Osteocyte (in vitro differentiated cells): ENCODE measurements at regions not wholly inside any gene's neighbourhood (a gene's known extent, or its start where the extent isn't known, plus 50 kb on each side); places are given as distances from the start of the nearest gene placed in this dataset.

ENCODE experiments used
- DNase-seq: peaks from one replicate; pipeline ENCODE4 v3.0.0; 2021; ENCODE audit warnings: mixed read lengths; ENCODE audit not compliant: unreplicated experiment; ENCODE audit errors: extremely low spot score
- H3K27ac Mint-ChIP-seq: one replicate; pipeline ENCODE4 v1.8.0; 2021; ENCODE audit warnings: mild to moderate bottlenecking, mixed read lengths; ENCODE audit not compliant: unreplicated experiment
- H3K27me3 Mint-ChIP-seq: one replicate; pipeline ENCODE4 v1.8.0; 2021; ENCODE audit warnings: mixed read lengths; ENCODE audit not compliant: unreplicated experiment
- H3K36me3 Mint-ChIP-seq: one replicate; pipeline ENCODE4 v1.8.0; 2021; ENCODE audit warnings: mixed read lengths; ENCODE audit not compliant: unreplicated experiment
- H3K4me1 Mint-ChIP-seq: one replicate; pipeline ENCODE4 v1.8.0; 2021; ENCODE audit warnings: mixed read lengths; ENCODE audit not compliant: unreplicated experiment
- H3K4me3 Mint-ChIP-seq: one replicate; pipeline ENCODE4 v1.8.0; 2021; ENCODE audit warnings: mild to moderate bottlenecking, moderate library complexity, mixed read lengths; ENCODE audit not compliant: unreplicated experiment
- H3K9me3 Mint-ChIP-seq: one replicate; pipeline ENCODE4 v1.8.0; 2021; ENCODE audit warnings: mixed read lengths; ENCODE audit not compliant: unreplicated experiment
- CTCF ChIP-seq: fragments of 200-600 bp; sonication (generic); IDR thresholded peaks from 2 replicates; pipeline ENCODE4 v1.5.0; 2021; ENCODE audit warnings: antibody characterized with exemption, mild to moderate bottlenecking, moderate library complexity

DNA sequence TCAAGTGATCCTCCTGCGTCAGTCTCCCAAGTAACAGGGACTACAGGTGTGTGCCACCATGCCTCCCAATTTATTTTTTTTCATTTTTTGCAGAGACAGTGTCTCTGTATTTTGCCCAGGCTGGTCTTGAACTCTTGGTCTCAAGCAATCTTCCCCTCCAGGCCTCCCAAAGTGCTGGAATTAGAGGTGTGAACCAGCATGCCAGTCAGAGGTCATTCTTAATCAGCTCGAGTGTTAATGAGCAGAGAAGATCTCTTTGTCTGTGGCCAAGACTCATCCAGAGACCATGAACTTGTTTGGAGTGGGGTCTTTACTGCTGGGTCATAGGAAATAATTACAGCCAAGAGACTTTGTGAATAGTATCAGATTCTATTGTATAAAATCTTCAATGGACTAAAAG, 99.2 kb upstream of the AP1S2 start:
- peaks cover 6% of the 10 kb centered on the region for H3K4me1 Mint-ChIP-seq
- no peak overlapping the region for H3K4me3 Mint-ChIP-seq

GRCh38 chrX:15952212-15952611, 97.6 kb upstream of the AP1S2 start:
- DNase-seq: no peak
- peaks cover 17% of the 10 kb centered on the region for H3K4me1 Mint-ChIP-seq
- no peaks in the 10 kb centered on the region for H3K27me3 Mint-ChIP-seq
- no peak overlapping the region for H3K4me3 Mint-ChIP-seq
- no peaks in the 10 kb centered on the region for H3K9me3 Mint-ChIP-seq
- no peak overlapping the region for H3K27ac Mint-ChIP-seq
- TF ChIP-seq CTCF: no peak
- H3K36me3 Mint-ChIP-seq: no peaks in the 10 kb centered on the region

More for the DNA sequence above, 99.2 kb upstream of the AP1S2 start:
- H3K27me3 Mint-ChIP-seq: no peaks in the 10 kb centered on the region
- no peak overlapping the region for H3K27ac Mint-ChIP-seq
- no peaks in the 10 kb centered on the region for H3K9me3 Mint-ChIP-seq
- H3K36me3 Mint-ChIP-seq: no peaks in the 10 kb centered on the region
- TF ChIP-seq CTCF: no peak
- no peak for DNase-seq

GRCh38 chrX:15948318-15948660, 93.7 kb upstream of the AP1S2 start:
- TF ChIP-seq CTCF: no peak
- no peaks in the 10 kb centered on the region for H3K36me3 Mint-ChIP-seq
- H3K27me3 Mint-ChIP-seq: no peaks in the 10 kb centered on the region
- H3K9me3 Mint-ChIP-seq: no peaks in the 10 kb centered on the region
- no peak overlapping the region for H3K4me3 Mint-ChIP-seq
- H3K4me1 Mint-ChIP-seq: peaks cover 25% of the 10 kb centered on the region
- DNase-seq: no peak
- no peak overlapping the region for H3K27ac Mint-ChIP-seq

DNA sequence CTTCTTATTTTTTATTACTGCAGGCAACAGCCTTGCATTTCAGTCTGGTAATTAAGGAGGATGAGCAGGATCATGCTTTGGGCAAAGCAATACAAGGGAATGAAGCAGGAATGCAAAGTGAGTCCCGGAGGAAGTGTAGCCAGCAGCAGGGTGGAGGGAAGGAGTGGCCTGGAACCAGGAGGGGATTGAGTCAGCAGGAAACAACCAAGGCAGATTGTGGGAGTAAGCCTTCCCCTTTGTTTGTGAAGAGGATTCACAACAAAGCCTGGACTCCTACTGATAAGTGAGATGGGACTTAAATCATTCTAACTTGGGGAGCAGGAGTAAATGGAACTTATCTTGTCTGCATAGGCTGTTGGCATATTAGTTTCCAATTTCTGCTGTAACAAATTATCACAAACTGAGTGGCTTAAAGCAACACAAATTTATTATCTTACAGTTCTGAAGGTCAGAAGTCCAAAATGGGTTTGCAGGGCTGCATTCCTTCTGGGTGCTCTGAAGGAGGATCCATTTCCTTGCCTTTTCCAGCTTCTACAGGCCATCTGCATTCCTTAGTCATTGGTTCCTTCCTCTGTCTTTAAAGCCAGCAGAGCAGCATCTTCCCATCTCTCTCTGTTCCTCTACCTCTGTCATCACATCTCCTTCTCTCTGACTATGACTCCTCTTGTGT, 93.2 kb upstream of the AP1S2 start:
- Mint-ChIP-seq H3K27ac (peak overlapping the region; percentile 39), H3K4me1 (peaks cover 25% of the 10 kb centered on the region), H3K9me3 (no peaks in the 10 kb centered on the region), H3K4me3 (no peak overlapping the region), H3K36me3 (no peaks in the 10 kb centered on the region), H3K27me3 (no peaks in the 10 kb centered on the region)
- DNase-seq: no peak
- no peak for TF ChIP-seq CTCF

GRCh38 chrX:15946783-15947580, 92.4 kb upstream of the AP1S2 start:
- Mint-ChIP-seq H3K9me3 (no peaks in the 10 kb centered on the region), H3K4me3 (no peak overlapping the region), H3K27me3 (no peaks in the 10 kb centered on the region), H3K4me1 (peaks cover 25% of the 10 kb centered on the region), H3K27ac (peak overlapping the region; percentile 49), H3K36me3 (no peaks in the 10 kb centered on the region)
- no peak for DNase-seq
- TF ChIP-seq CTCF: no peak
